IMR-90 (cell line): ENCODE measurements at regions not wholly inside any gene's neighbourhood (a gene's known extent, or its start where the extent isn't known, plus 50 kb on each side); places are given as distances from the start of the nearest gene placed in this dataset.

Experiments used
- ATAC-seq: fragments of 200-7000 bp; cut with Tn5 transposase; 2 replicates; pipeline ENCODE4 v1.9.1; 2020; ENCODE audit warnings: low read depth, mild to moderate bottlenecking, moderate library complexity
- BruUV-seq: library from RNA; stranded (reverse); fragments of 400-500 nt; replicated peaks from 2 replicates; lab custom pipeline; 2021; lab: Mats Ljungman, UMichigan
- CTCF ChIA-PET: fragments of 300-600 bp; formaldehyde crosslinking; extraction: SDS; loops from one replicate; lab custom pipeline; 2021; ENCODE audit warnings: antibody characterized with exemption; lab: Yijun Ruan, JAX
- POLR2A ChIA-PET: fragments of 300-600 bp; sonication (Branson Sonifier 250); formaldehyde crosslinking; loops from one replicate; lab custom pipeline; 2022; ENCODE audit warnings: antibody characterized with exemption; ENCODE audit not compliant: unreplicated experiment; lab: Charles Lee
- DNase-seq: peaks from one replicate; pipeline ENCODE4 v3.0.0; 2013
- H2AFZ ChIP-seq: replicated peaks from 2 replicates; pipeline ENCODE3; 2013; ENCODE audit warnings: low read length, mild to moderate bottlenecking; ENCODE audit not compliant: poor library complexity
- H2AK5ac ChIP-seq: 2 replicates; pipeline ENCODE4 v1.6.1; 2013; ENCODE audit warnings: low read depth, low read length, inconsistent platforms
- H2AK9ac ChIP-seq: replicated peaks from 2 replicates; pipeline ENCODE3; 2013; ENCODE audit warnings: mild to moderate bottlenecking, low read depth, low read length, moderate library complexity; ENCODE audit not compliant: poor library complexity
- H2BK120ac ChIP-seq: 2 replicates; pipeline ENCODE4 v1.6.1; 2013; ENCODE audit warnings: low read depth, low read length, inconsistent platforms
- H2BK15ac ChIP-seq: 3 replicates; pipeline ENCODE4 v1.6.1; 2013; ENCODE audit warnings: low read depth, low read length, inconsistent platforms
- H2BK20ac ChIP-seq: 2 replicates; pipeline ENCODE4 v1.6.1; 2013; ENCODE audit warnings: low read depth, mild to moderate bottlenecking, inconsistent platforms, low read length, moderate library complexity
- H2BK5ac ChIP-seq: 2 replicates; pipeline ENCODE4 v1.6.1; 2013; ENCODE audit warnings: mild to moderate bottlenecking, low read depth, low read length, inconsistent platforms; ENCODE audit not compliant: poor library complexity, severe bottlenecking
- H3K14ac ChIP-seq: replicated peaks from 2 replicates; pipeline ENCODE4 v1.6.1; 2013; ENCODE audit warnings: low read depth, low read length, inconsistent platforms
- H3K18ac ChIP-seq: 2 replicates; pipeline ENCODE4 v1.6.1; 2013; ENCODE audit warnings: low read depth, low read length, control low read depth
- H3K23ac ChIP-seq: 2 replicates; pipeline ENCODE4 v1.6.1; 2013; ENCODE audit warnings: low read depth, low read length, inconsistent platforms
- H3K27ac ChIP-seq: 2 replicates; pipeline ENCODE4 v1.5.1; 2013; ENCODE audit warnings: mild to moderate bottlenecking, control low read depth, low read length; ENCODE audit not compliant: insufficient read depth
- H3K27me3 ChIP-seq: 2 replicates; pipeline ENCODE4 v1.6.1; 2013; ENCODE audit warnings: low read length; ENCODE audit not compliant: control insufficient read depth, insufficient read depth
- H3K36me3 ChIP-seq: 2 replicates; pipeline ENCODE4 v1.6.1; 2013; ENCODE audit warnings: low read length, mixed read lengths; ENCODE audit not compliant: control insufficient read depth, insufficient read depth
- H3K4ac ChIP-seq: 2 replicates; pipeline ENCODE4 v1.6.1; 2013; ENCODE audit warnings: low read depth, low read length, inconsistent platforms
- H3K4me1 ChIP-seq: 2 replicates; pipeline ENCODE4 v1.6.1; 2013; ENCODE audit warnings: low read length, mixed read lengths; ENCODE audit not compliant: control insufficient read depth, insufficient read depth
- H3K4me2 ChIP-seq: 2 replicates; pipeline ENCODE4 v1.6.1; 2013; ENCODE audit warnings: low read depth, mild to moderate bottlenecking, control low read depth, low read length, moderate library complexity
- H3K4me3 ChIP-seq: 2 replicates; pipeline ENCODE4 v1.5.1; 2013; ENCODE audit warnings: low read depth, mild to moderate bottlenecking, control low read depth, low read length, moderate library complexity; ENCODE audit not compliant: insufficient read depth
- H3K56ac ChIP-seq: 2 replicates; pipeline ENCODE4 v1.6.1; 2013; ENCODE audit warnings: low read length, inconsistent platforms; ENCODE audit not compliant: insufficient read depth; ENCODE audit errors: extremely low read depth
- H3K79me1 ChIP-seq, 2 experiments: 2 replicates each; pipeline ENCODE4 v1.6.1; 2013; ENCODE audit warnings: low read length in 2 of 2, inconsistent platforms in 1 of 2, low read depth in 1 of 2
- H3K9ac ChIP-seq: 2 replicates; pipeline ENCODE4 v1.6.1; 2013; ENCODE audit warnings: low read depth, low read length, control low read depth
- H3K9me1 ChIP-seq: 2 replicates; pipeline ENCODE4 v1.6.1; 2013; ENCODE audit warnings: low read length, inconsistent platforms; ENCODE audit not compliant: insufficient read depth
- H3K9me3 ChIP-seq: 2 replicates; pipeline ENCODE4 v1.6.1; 2013; ENCODE audit warnings: low read length; ENCODE audit not compliant: control insufficient read depth, insufficient read depth
- H4K20me1 ChIP-seq: 2 replicates; pipeline ENCODE4 v1.6.1; 2013; ENCODE audit warnings: low read length, inconsistent platforms; ENCODE audit not compliant: insufficient read depth
- H4K5ac ChIP-seq: 2 replicates; pipeline ENCODE4 v1.6.1; 2013; ENCODE audit warnings: mild to moderate bottlenecking, low read depth, low read length, control low read depth
- H4K8ac ChIP-seq, 2 experiments: 2 replicates each; pipeline ENCODE4 v1.6.1; 2013; ENCODE audit warnings: low read depth in 2 of 2, low read length in 2 of 2, control low read depth in 1 of 2, inconsistent platforms in 1 of 2
- H4K91ac ChIP-seq: 2 replicates; pipeline ENCODE4 v1.6.1; 2013; ENCODE audit warnings: low read depth, low read length, inconsistent platforms; ENCODE audit not compliant: insufficient read depth
- BHLHE40 ChIP-seq: fragments of 150-350 bp; IDR thresholded peaks from 2 replicates; pipeline ENCODE4 v1.6.1; 2016; ENCODE audit warnings: mild to moderate bottlenecking, low read depth, low read length
- CEBPB ChIP-seq: IDR thresholded peaks from 2 replicates; pipeline ENCODE4 v1.6.1; 2012; ENCODE audit warnings: low read depth, low read length, improper control_type of control experiment
- CHD1 ChIP-seq: IDR thresholded peaks from 2 replicates; pipeline ENCODE4 v1.6.1; 2012; ENCODE audit warnings: low read depth, low read length, improper control_type of control experiment
- FOS ChIP-seq: fragments of 150-350 bp; IDR thresholded peaks from 2 replicates; pipeline ENCODE4 v1.6.1; 2016; ENCODE audit warnings: low read depth, low read length
- MAFK ChIP-seq: IDR thresholded peaks from 2 replicates; pipeline ENCODE4 v1.6.1; 2012; ENCODE audit warnings: low read depth, low read length, improper control_type of control experiment
- MXI1 ChIP-seq: IDR thresholded peaks from 2 replicates; pipeline ENCODE4 v1.6.1; 2012; ENCODE audit warnings: low read depth, mild to moderate bottlenecking, low read length, moderate library complexity, borderline replicate concordance
- NFE2L2 ChIP-seq: fragments of 150-350 bp; IDR thresholded peaks from 2 replicates; pipeline ENCODE4 v1.6.1; 2016; ENCODE audit warnings: low read depth, mild to moderate bottlenecking, low read length
- POLR2A ChIP-seq: IDR thresholded peaks from 2 replicates; pipeline ENCODE4 v1.6.1; 2012; ENCODE audit warnings: mild to moderate bottlenecking, low read depth, low read length
- RAD21 ChIP-seq: IDR thresholded peaks from 2 replicates; pipeline ENCODE4 v1.6.1; 2012; ENCODE audit warnings: low read length, improper control_type of control experiment
- RCOR1 ChIP-seq: IDR thresholded peaks from 2 replicates; pipeline ENCODE4 v1.6.1; 2012; ENCODE audit warnings: mild to moderate bottlenecking, low read length, improper control_type of control experiment; ENCODE audit not compliant: insufficient replicate concordance
- RFX5 ChIP-seq: IDR thresholded peaks from 2 replicates; pipeline ENCODE4 v1.8.0; 2012; ENCODE audit warnings: low read depth, mild to moderate bottlenecking, low read length, moderate library complexity
- SMC3 ChIP-seq: fragments of 150-350 bp; IDR thresholded peaks from 2 replicates; pipeline ENCODE4 v1.6.1; 2016; ENCODE audit warnings: low read depth, mild to moderate bottlenecking, antibody characterized with exemption, low read length, moderate library complexity
- WGBS, 2 experiments: methylation state at CpG; one replicate each; pipeline versions ENCODE4 v1.1.5 to v1.1.7; 2013; ENCODE audit warnings: missing lambda C conversion rate in 2 of 2; ENCODE audit not compliant: insufficient read length in 1 of 2; ENCODE audit errors: extremely low coverage in 2 of 2; 5-methylcytosine and 5-hydroxymethylcytosine counted together
- dilution Hi-C: fragments of 300-500 bp; cut with HindIII; formaldehyde crosslinking; loops from one replicate; pipeline ENCODE4 v1.14.3; 2018; ENCODE audit warnings: low sequenced_read_pairs; ENCODE audit not compliant: unreplicated experiment
- in situ Hi-C: fragments of 300-500 bp; cut with MboI; formaldehyde crosslinking; loops from 3 replicates; pipeline ENCODE4 v1.14.3; 2019; ENCODE audit warnings: low sequenced_read_pairs, inconsistent platforms, mixed read lengths
- intact Hi-C: fragments of 100-400 bp; cut with micrococcal nuclease; formaldehyde crosslinking; loops from 2 replicates; pipeline ENCODE4 v1.10.0; 2022
- TF ChIP-seq, protein P1 (sequence below): conservative IDR thresholded peaks from 2 replicates; pipeline ENCODE4 v1.5.1; 2012; ENCODE audit warnings: mild to moderate bottlenecking, low read depth, low read length, improper control_type of control experiment
- TF ChIP-seq, protein P2 (sequence below): fragments of 150-350 bp; IDR thresholded peaks from 2 replicates; pipeline ENCODE4 v1.6.1; 2017; ENCODE audit warnings: mild to moderate bottlenecking, antibody characterized with exemption, low read length, low read depth
- TF ChIP-seq, protein P3 (sequence below): fragments of 150-350 bp; IDR thresholded peaks from 2 replicates; pipeline ENCODE4 v1.6.1; 2016; ENCODE audit warnings: low read depth, mild to moderate bottlenecking, low read length, moderate library complexity, borderline replicate concordance

DNA sequence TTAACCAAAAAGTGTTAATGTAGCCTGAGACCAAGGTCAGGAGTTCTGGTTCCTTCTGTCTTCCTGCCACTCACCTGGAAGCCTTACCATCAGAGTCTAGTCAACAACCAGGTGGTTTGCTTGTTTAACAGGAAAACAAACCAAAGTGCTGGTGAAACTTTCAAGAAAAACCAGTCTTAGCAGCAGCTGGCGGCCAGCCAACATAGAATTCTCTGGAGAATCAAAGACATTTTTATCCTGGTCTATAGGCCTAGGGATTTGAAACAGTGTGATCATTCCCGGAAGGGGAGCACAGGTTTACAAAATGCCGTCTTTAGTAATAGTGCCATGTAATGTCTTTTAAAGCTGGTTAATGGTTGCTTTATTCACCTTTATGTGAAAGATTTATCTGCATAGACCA is 146.6 kb upstream of the AKIRIN2 start:
- H3K9me1 ChIP-seq = no peaks in the 10 kb centered on the region
- no peak overlapping the region for H2AK5ac ChIP-seq
- ChIA-PET POLR2A (no interaction called here), CTCF (no interaction called here)
- intact Hi-C loops (no loop called here), dilution Hi-C loops (no loop called here), in situ Hi-C loops (no loop called here)
- no peak overlapping the region for H2BK20ac ChIP-seq
- no peak overlapping the region for H4K5ac ChIP-seq
- H3K9me3 ChIP-seq = no peaks in the 10 kb centered on the region
- H3K14ac ChIP-seq = no peak overlapping the region
- no peaks in the 10 kb centered on the region for H3K79me1 ChIP-seq
- H2AK9ac ChIP-seq = no peak overlapping the region
- no peak overlapping the region for H4K8ac ChIP-seq
- WGBS, 2 experiments = 81% methylated on average over 2 of the region's 3 CpGs; no CpG with 5 or more reads in 1 of the 2 experiments
- H3K36me3 ChIP-seq = no peaks in the 10 kb centered on the region
- no peaks in the 10 kb centered on the region for H3K4me1 ChIP-seq
- no peak overlapping the region for H3K18ac ChIP-seq
- ATAC-seq (no peak), DNase-seq (no peak)
- peaks cover 12% of the 10 kb centered on the region; the same call in 1 of the 2 replicates for H3K27me3 ChIP-seq
- no TSS peak for BruUV-seq
- TF ChIP-seq, protein P1, sequence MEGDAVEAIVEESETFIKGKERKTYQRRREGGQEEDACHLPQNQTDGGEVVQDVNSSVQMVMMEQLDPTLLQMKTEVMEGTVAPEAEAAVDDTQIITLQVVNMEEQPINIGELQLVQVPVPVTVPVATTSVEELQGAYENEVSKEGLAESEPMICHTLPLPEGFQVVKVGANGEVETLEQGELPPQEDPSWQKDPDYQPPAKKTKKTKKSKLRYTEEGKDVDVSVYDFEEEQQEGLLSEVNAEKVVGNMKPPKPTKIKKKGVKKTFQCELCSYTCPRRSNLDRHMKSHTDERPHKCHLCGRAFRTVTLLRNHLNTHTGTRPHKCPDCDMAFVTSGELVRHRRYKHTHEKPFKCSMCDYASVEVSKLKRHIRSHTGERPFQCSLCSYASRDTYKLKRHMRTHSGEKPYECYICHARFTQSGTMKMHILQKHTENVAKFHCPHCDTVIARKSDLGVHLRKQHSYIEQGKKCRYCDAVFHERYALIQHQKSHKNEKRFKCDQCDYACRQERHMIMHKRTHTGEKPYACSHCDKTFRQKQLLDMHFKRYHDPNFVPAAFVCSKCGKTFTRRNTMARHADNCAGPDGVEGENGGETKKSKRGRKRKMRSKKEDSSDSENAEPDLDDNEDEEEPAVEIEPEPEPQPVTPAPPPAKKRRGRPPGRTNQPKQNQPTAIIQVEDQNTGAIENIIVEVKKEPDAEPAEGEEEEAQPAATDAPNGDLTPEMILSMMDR = no peak
- TF ChIP-seq NFE2L2 = no peak
- no peak for TF ChIP-seq SMC3
- no peak for TF ChIP-seq CHD1
- TF ChIP-seq, protein P2, sequence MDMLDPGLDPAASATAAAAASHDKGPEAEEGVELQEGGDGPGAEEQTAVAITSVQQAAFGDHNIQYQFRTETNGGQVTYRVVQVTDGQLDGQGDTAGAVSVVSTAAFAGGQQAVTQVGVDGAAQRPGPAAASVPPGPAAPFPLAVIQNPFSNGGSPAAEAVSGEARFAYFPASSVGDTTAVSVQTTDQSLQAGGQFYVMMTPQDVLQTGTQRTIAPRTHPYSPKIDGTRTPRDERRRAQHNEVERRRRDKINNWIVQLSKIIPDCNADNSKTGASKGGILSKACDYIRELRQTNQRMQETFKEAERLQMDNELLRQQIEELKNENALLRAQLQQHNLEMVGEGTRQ = no peak
- TF ChIP-seq CEBPB = no peak
- no peak for TF ChIP-seq RAD21
- TF ChIP-seq RCOR1 = no peak
- no peak for TF ChIP-seq BHLHE40
- TF ChIP-seq FOS = no peak
- TF ChIP-seq, protein P3, sequence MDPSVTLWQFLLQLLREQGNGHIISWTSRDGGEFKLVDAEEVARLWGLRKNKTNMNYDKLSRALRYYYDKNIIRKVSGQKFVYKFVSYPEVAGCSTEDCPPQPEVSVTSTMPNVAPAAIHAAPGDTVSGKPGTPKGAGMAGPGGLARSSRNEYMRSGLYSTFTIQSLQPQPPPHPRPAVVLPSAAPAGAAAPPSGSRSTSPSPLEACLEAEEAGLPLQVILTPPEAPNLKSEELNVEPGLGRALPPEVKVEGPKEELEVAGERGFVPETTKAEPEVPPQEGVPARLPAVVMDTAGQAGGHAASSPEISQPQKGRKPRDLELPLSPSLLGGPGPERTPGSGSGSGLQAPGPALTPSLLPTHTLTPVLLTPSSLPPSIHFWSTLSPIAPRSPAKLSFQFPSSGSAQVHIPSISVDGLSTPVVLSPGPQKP = no peak
- no peak for TF ChIP-seq POLR2A
- TF ChIP-seq MXI1 = no peak
- TF ChIP-seq MAFK = no peak
- no peak for TF ChIP-seq RFX5
- H3K4me3 ChIP-seq = no peak overlapping the region
- no peak overlapping the region for H2BK15ac ChIP-seq
- no peak overlapping the region for H3K9ac ChIP-seq
- no peak overlapping the region for H2BK5ac ChIP-seq
- no peak overlapping the region for H3K23ac ChIP-seq
- H2AFZ ChIP-seq = no peak overlapping the region
- no peak overlapping the region for H3K56ac ChIP-seq
- H4K91ac ChIP-seq = no peak overlapping the region
- no peak overlapping the region for H3K4me2 ChIP-seq
- H3K4ac ChIP-seq = no peak overlapping the region
- H4K20me1 ChIP-seq = no peaks in the 10 kb centered on the region
- no peak overlapping the region for H2BK120ac ChIP-seq
- H3K27ac ChIP-seq = no peak overlapping the region
